HG03039 (cell line): ENCODE measurements at regions not wholly inside any gene's neighbourhood (a gene's known extent, or its start where the extent isn't known, plus 50 kb on each side); places are given as distances from the start of the nearest gene placed in this dataset.
"Not testable (repeated sequence)": the region's sequence is repeated elsewhere in the genome, so short reads cannot be mapped to it uniquely, and the experiment has no call there.

Experiments
- ATAC-seq: cut with Tn5 transposase; IDR thresholded peaks from one replicate; pipeline ENCODE4 v1.9.1; 2021; ENCODE audit warnings: mild to moderate bottlenecking, moderate library complexity; ENCODE audit not compliant: unreplicated experiment

DNA sequence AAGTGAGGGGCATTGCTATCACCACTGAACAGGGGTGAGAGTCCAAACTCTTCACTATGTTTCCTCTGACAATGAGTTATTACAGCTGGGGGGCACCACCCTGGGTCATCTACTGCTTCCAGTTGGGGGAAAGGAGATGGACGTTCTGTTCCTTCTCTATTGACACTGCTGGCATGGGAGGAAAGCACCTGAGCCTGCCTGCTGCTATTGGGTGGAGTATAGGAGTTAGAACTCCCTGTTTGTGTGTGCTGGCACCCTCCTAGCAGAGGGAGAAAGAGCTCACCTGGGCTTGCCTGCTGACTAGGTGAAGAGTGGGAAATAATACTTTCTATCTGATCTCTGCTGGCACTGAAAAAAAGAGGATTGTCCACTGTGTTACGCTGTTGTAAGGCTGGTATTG lies 163.8 kb downstream of the MSN start:
- ATAC-seq, result no peak

GRCh38 chrX:65828599-65828998 lies 161.1 kb downstream of the MSN start:
- ATAC-seq, result no peak

GRCh38 chrX:65825226-65825625 lies 157.8 kb downstream of the MSN start:
- ATAC-seq, result not testable (repeated sequence)

DNA sequence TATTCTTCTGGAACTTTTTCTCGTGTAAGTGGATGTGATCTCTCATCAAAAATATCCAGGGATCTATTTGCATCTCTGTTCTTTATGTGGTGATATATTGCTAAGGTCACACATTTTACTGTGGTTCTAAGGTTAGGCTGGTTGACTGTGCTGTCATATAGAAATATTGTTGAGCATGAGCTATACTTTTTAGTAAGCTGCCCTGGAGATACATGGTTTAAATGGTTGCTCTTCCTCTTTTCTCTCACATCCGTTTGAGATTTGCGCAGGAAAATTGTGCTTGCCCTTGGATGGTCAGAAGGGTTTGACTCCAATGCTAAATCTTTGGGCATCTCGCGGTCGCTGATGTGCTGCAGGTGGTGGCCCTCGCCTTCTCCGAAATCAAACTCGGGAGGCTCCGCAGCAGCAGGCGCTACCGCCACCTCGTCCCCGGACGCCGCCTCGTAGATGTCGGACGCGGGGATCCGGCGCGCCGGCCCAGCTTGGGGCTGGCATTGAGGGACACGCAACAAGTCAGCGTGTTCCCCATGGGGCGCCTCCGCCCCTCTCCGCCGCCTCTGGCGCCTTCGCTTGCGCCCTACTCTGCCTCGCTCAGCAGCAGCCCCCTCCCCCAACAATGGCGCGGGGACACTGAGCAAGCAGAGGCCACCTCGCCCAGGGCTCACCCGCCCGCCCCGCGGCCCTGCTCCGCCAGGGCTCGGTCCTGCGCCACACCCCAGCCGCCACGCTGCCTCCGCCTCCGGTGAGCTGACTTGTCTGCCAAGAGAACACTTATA lies 154.5 kb downstream of the MSN start:
- ATAC-seq, result no peak

DNA sequence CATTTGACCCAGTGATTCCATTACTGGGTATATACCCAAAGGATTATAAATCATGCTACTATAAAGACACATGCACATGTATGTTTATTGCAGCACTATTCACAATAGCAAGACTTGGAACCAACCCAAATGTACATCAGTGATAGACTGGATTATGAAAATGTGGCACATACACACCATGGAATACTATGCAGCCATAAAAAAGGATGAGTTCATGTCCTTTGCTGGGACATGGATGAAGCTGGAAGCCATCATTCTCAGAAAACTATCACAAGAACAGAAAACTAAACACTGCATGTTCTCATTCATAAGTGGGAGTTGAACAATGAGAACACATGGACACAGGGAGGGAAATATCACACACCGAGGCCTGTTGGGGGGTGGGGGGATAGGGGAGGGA lies 152.5 kb downstream of the MSN start:
- not testable (repeated sequence) for ATAC-seq

- ATAC-seq, result no peak
Observed at GRCh38 chrX:65813245-65813644, 145.8 kb downstream of the MSN start.

- no peak for ATAC-seq
Observed at GRCh38 chrX:65811558-65812228, 144.2 kb downstream of the MSN start.
